Left ventricle myocardium inferior (tissue), 1 donor: ENCODE measurements at regions not wholly inside any gene's neighbourhood (a gene's known extent, or its start where the extent isn't known, plus 50 kb on each side); places are given as distances from the start of the nearest gene placed in this dataset.
"Not testable (repeated sequence)": the region's sequence is repeated elsewhere in the genome, so short reads cannot be mapped to it uniquely, and the experiment has no call there.

Experiments used
- DNase-seq: peaks from one replicate; pipeline ENCODE4 v3.0.0-alpha.2; 2020
- H3K27ac ChIP-seq: fragments of 200-600 bp; replicated peaks from 2 replicates; pipeline ENCODE4 v1.8.0; 2021
- H3K27me3 ChIP-seq: fragments of 200-600 bp; 2 replicates; pipeline ENCODE4 v1.8.0; 2021; ENCODE audit warnings: low read depth
- H3K36me3 ChIP-seq: fragments of 200-600 bp; 2 replicates; pipeline ENCODE4 v1.8.0; 2021
- H3K4me1 ChIP-seq: fragments of 200-600 bp; 2 replicates; pipeline ENCODE4 v1.8.0; 2021
- H3K4me3 ChIP-seq: fragments of 200-600 bp; 2 replicates; pipeline ENCODE4 v1.8.0; 2021; ENCODE audit warnings: mild to moderate bottlenecking, moderate library complexity
- H3K9me3 ChIP-seq: fragments of 200-600 bp; replicated peaks from 2 replicates; pipeline ENCODE4 v1.8.0; 2021
- intact Hi-C: fragments of 100-400 bp; cut with micrococcal nuclease; formaldehyde crosslinking; loops from one replicate; pipeline ENCODE4 v1.11.0; 2022
- TF ChIP-seq, protein P1 (sequence below): fragments of 200-600 bp; IDR thresholded peaks from 2 replicates; pipeline ENCODE4 v1.8.0; 2021; ENCODE audit warnings: antibody characterized with exemption, mild to moderate bottlenecking, borderline replicate concordance
- donor health status: DM: no; HTN: yes; CAD: no; lungs with severe emphysema.

DNA sequence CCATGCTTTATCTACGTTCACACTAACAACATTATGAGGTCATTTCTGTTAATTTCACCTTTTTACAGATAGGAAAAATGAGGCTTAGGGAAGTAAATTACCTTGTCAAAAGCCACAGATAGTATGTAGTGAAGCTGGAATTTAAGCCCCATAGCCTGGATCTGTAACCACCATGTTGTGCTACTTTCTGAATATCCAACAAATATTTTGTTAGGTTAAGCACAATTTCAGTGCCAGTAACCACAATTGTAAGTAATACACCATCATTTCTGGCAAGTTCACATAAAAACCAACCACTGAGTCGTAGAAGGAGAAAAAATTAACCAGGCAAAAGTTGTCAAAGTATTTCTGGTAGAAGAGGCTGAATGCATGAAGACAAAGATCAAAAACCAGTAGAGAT lies 593.1 kb upstream of the CAMK1G start:
- no peak for DNase-seq
- TF ChIP-seq, protein P1, sequence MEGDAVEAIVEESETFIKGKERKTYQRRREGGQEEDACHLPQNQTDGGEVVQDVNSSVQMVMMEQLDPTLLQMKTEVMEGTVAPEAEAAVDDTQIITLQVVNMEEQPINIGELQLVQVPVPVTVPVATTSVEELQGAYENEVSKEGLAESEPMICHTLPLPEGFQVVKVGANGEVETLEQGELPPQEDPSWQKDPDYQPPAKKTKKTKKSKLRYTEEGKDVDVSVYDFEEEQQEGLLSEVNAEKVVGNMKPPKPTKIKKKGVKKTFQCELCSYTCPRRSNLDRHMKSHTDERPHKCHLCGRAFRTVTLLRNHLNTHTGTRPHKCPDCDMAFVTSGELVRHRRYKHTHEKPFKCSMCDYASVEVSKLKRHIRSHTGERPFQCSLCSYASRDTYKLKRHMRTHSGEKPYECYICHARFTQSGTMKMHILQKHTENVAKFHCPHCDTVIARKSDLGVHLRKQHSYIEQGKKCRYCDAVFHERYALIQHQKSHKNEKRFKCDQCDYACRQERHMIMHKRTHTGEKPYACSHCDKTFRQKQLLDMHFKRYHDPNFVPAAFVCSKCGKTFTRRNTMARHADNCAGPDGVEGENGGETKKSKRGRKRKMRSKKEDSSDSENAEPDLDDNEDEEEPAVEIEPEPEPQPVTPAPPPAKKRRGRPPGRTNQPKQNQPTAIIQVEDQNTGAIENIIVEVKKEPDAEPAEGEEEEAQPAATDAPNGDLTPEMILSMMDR: no peak
- no peak overlapping the region for H3K4me3 ChIP-seq
- H3K36me3 ChIP-seq: no peaks in the 10 kb centered on the region
- H3K27me3 ChIP-seq: no peaks in the 10 kb centered on the region
- peaks cover 20% of the 10 kb centered on the region for H3K9me3 ChIP-seq
- peaks cover 17% of the 10 kb centered on the region for H3K4me1 ChIP-seq
- intact Hi-C loops: no loop called here
- H3K27ac ChIP-seq: no peak overlapping the region

DNA sequence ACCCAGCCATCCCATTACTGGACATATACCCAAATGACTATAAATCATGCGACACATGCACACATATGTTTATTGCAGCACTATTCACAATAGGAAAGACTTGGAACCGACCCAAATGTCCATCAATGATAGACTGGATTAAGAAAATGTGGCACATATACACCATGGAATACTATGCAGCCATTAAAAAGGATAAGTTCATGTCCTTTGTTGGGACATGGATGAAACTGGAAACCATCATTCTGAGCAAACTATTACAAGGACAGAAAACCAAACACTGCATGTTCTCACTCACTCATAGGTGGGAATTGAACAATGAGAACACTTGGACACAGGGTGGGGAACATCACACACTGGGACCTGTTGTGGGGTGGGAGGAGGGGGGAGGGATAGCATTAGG lies 586.5 kb upstream of the CAMK1G start:
- DNase-seq, H3K27ac ChIP-seq, H3K4me3 ChIP-seq, H3K36me3 ChIP-seq, H3K27me3 ChIP-seq, intact Hi-C loops, H3K4me1 ChIP-seq: not testable (repeated sequence)
- peaks cover 11% of the 10 kb centered on the region for H3K9me3 ChIP-seq

- no peaks in the 10 kb centered on the region for H3K4me1 ChIP-seq
- intact Hi-C loops: no loop called here
- no peak overlapping the region for H3K4me3 ChIP-seq
These were observed 585.7 kb upstream of the CAMK1G start for GRCh38 chr1:208997726-208998312.

GRCh38 chr1:209008586-209008985 lies 574.9 kb upstream of the CAMK1G start:
- Histone ChIP-seq H3K4me3 (no peak overlapping the region), H3K4me1 (no peaks in the 10 kb centered on the region), H3K27ac (no peak overlapping the region), H3K9me3 (no peaks in the 10 kb centered on the region), H3K36me3 (no peaks in the 10 kb centered on the region), H3K27me3 (no peaks in the 10 kb centered on the region)
- DNase-seq: no peak
- TF ChIP-seq, protein P1: no peak
- intact Hi-C loops: no loop called here

More at GRCh38 chr1:208997726-208998312, 585.7 kb upstream of the CAMK1G start:
- Histone ChIP-seq H3K9me3 (peaks cover 11% of the 10 kb centered on the region), H3K36me3 (no peaks in the 10 kb centered on the region), H3K27me3 (no peaks in the 10 kb centered on the region), H3K27ac (no peak overlapping the region)
- TF ChIP-seq, protein P1: peak; percentile 21
- no peak for DNase-seq

DNA sequence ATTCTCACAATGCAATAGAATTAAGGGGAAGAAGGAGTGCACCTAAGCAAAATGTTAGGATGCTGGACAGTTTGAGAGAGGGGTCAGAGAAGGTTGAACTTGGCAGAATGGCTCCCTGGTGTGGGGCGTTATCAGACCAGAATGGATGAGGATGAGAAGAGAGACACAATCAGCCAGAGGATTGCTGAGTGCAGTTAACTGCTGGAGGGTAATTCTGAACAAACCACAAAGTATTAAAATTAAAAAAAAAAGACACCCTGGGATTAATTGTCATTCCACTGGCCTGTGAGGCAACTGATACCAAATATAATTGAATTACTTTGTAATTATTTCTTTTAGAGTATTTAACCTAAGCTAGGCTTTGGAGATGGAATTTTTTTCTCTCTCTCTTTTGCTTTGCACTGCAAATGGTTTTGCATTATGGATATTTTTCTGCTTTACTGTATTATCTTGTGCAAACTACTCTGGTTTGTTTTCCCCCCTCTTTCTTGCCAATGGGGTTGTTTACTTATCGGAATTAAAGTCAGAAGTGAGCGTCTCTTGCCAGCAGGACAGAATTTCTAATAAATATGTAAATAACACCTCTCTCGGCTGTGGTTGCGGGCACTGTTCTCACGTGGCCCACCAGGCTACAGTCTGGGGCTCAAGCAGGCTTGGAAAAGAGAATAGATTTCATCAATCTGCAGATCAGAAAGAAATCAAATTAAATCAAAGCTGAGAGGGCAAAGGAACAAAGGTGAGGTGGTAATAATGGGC lies 572.9 kb upstream of the CAMK1G start:
- intact Hi-C loops: no loop called here
- Histone ChIP-seq H3K9me3 (no peaks in the 10 kb centered on the region), H3K36me3 (no peaks in the 10 kb centered on the region), H3K4me1 (no peaks in the 10 kb centered on the region), H3K4me3 (no peak overlapping the region), H3K27ac (no peak overlapping the region), H3K27me3 (no peaks in the 10 kb centered on the region)
- DNase-seq: no peak
- TF ChIP-seq, protein P1: no peak

- no peak for DNase-seq
- H3K36me3 ChIP-seq: no peaks in the 10 kb centered on the region
- intact Hi-C loops: no loop called here
- TF ChIP-seq, protein P1: no peak
- H3K27ac ChIP-seq: no peak overlapping the region
- H3K9me3 ChIP-seq: peaks cover 13% of the 10 kb centered on the region
- no peaks in the 10 kb centered on the region for H3K4me1 ChIP-seq
- H3K27me3 ChIP-seq: no peaks in the 10 kb centered on the region
- H3K4me3 ChIP-seq: no peak overlapping the region
These were observed 570.9 kb upstream of the CAMK1G start for GRCh38 chr1:209012443-209013196.
